NCI-H2196 (cell line): ENCODE measurements at regions not wholly inside any gene's neighbourhood (a gene's known extent, or its start where the extent isn't known, plus 50 kb on each side); places are given as distances from the start of the nearest gene placed in this dataset.
"Not testable (repeated sequence)": the region's sequence is repeated elsewhere in the genome, so short reads cannot be mapped to it uniquely, and the experiment has no call there.

Source experiments
- DNase-seq: peaks from one replicate; lab custom pipeline; 2025; ENCODE audit not compliant: unreplicated experiment; lab: John Stamatoyannopoulos, UW

DNA sequence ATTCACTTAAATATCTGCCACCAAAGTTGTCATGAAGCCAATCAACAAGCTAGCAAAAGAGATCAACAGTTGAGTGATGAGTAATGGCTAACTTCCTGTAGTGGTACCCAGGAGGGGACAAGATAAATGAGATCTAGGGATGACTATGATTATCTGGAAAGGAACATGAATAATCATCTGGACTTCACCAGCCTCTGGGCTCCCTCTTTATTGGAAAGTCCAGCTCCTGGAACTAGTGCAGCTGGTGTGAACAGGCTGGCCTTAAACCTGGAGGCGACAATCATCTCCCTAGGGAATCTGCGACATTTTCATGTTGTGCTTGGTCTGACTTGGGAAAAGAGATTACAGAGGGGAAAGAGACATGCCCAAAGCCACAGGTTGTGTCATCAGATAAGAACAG lies 518.6 kb downstream of the GRIN2A start:
- DNase-seq: no peak

DNA sequence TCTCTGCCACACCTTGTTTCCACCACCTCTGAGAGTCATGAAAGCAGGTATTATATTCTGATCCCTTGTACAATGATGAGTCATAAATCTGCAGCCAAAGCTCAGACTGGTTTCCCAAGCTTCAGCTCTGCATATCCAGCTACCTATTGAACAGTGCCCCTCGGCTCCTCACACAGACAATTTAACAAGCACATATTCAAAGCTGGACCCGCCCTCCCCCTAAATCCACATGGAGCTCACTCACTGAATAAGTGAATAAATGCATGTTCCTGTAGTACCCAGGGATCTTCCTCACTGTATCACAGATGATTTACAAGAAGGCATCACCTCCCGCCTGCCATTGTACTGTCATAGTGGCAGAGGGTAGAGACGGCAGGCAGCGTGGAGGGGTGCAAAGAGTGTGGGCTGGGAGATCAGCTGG lies 516.4 kb downstream of the GRIN2A start:
- DNase-seq: no peak

DNA sequence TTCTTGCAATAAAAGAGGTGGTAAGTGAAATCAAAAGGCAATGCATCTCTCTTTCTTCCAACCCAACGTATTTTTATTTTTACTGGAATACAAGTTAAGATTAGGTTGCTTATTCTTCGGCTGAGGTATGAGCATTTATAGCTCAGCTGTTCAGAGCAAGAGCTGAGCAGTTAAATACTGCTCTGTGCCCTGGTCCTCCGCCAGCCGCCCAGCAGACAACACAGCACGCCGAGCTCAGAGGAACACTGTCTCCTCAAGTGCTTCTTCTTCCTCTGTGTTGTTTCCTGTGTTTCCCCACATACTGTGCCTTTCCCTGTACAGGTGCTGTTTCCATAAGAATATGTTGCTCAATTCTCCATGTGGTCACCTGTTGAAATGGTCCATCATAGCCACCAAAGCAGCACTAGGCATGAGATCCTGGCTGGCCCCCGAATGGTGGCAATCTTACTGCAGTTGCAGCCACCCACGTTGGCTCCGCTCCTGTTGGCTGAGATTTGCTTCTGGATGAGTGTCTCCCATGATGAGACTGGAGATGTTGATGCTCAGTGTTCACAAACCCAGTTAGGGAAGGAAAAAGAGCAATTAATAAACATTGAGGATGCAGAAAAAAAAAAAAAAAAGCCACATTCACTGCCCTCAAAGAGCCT lies 515.3 kb downstream of the GRIN2A start:
- DNase-seq: no peak

DNA sequence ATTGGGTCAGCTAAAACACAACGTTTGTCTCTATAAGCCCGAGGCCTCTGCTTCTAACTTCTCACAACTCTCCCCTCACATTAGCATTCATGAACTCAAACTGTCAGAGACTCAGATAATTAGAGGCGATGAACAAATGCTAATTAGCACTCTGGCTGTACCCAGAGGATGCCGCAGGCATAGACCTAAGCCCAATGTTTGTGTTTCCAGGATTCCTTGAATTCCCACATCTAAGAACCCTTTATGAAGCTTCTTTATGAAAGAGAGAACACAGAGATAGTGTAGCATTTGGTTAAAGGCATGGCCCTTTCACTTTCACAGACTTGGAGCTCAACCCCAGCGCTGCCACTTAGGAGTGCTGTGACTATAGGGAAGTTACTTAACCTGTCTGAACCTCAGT lies 512.2 kb downstream of the GRIN2A start:
- no peak for DNase-seq

DNA sequence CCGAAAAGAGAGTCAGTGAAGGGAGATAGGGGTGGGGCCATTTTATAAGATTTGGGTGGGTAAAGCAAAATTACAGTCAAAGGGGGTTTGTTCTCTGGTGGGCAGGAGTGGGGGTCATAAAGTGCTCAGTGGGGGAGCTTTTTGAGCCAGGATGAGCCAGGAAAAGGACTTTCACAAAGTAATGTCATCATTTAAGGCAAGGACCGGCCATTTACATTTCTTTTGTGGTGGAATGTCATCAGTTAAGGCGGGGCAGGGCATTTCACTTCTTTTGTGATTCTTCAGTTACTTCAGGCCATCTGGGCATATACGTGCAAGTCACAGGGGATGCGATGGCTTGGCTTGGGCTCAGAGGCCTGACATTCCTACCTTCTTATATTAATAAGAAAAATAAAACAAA lies 511.6 kb downstream of the GRIN2A start:
- not testable (repeated sequence) for DNase-seq

DNA sequence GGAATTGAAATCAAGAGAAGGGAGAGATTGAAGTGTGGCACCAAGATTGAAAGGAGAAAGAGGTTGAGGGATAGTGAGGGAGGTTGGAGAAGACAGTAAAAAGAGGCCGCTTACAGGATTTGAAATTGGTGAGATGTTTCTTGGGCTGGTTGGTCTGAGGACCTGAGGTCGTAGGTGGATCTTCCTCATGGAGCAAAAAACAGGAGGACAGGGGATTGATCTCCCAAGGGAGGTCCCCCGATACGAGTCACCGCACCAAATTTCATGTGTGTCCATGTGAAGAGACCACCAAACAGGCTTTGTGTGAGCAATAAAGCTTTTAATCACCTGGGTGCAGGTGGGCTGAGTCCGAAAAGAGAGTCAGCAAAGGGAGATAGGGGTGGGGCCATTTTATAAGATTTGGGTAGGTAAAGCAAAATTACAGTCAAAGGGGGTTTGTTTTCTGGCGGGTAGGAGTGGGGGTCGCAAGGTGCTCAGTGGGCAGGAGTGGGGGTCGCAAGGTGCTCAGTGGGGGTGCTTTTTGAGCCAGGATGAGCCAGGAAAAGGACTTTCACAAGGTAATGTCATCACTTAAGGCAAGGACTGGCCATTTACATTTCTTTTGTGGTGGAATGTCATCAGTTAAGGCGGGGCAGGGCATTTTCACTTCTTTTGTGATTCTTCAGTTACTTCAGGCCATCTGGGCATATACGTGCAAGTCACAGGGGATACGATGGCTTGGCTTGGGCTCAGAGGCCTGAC lies 505.5 kb downstream of the GRIN2A start:
- not testable (repeated sequence) for DNase-seq

DNA sequence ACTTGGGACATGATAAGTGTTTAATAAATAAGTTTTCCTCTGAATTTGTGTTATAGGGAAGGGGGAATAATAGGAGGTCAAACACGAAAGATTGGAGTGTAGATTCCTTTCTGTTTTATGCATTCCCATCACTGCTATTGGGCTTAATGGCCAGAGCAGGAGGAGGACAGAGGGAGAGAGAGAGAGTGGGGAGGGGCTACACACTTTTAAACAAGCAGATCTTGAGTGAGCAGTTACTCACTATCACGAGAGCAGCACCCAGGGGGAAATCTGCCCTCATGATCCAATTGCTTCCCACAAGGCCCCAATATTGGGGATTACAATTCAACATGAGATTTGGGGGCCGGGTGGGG lies 505.0 kb downstream of the GRIN2A start:
- no peak for DNase-seq

DNA sequence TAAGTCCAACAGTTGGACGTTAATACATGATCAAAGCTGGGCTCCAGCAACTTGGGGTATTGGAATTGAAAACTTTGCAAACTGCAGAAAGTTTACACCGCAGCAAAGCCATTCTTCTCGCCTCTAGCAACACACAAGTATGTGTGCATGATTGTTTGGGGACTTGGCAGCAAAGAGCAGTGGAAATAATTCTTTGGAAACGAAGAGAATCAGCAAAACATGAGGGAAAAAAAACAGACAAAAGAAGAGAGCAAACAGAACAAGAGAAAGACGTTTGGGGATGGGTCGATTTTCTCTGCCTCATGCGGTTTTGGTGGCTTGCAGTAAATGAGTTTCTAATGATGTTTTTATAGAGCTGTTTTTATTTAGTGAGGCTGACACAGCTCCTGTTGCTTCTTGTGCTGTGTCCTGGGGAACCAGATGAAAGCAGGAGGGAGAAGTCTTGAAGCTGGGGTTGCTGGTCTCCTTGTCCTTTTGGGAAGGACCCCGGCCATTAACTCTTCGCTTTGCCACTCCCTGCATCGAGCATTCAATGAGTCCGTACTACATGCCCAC lies 502.9 kb downstream of the GRIN2A start:
- no peak for DNase-seq

DNA sequence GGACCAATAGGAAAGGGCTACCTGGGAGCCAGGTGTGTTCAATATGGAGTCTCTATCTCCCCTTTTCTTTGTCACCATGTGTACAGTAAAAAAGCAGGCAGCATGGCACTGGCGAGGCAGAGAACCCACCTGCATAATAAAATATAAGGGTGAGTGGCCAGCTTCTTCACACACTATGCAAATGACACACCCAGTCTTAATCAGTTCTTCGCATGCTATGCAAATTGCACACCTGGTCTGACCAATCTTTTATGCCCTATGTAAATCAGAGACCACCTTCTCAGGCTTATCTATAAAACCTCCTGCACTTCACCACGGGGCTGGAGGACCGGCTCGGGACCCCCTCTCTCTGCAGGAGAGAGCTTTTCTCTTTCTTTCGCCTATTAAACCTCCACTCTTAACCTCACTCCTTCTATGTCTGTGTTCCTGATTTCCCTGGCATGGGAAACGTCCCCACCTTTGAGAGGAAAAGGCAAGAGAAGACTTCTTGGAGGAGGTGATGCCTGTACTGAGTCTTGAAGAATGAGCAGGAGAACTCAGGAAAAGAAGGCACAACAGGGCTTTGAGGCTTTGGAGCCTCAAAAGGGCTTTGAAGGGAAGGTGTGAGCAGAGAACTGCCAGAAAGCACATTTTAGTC lies 502.1 kb downstream of the GRIN2A start:
- no peak for DNase-seq

DNA sequence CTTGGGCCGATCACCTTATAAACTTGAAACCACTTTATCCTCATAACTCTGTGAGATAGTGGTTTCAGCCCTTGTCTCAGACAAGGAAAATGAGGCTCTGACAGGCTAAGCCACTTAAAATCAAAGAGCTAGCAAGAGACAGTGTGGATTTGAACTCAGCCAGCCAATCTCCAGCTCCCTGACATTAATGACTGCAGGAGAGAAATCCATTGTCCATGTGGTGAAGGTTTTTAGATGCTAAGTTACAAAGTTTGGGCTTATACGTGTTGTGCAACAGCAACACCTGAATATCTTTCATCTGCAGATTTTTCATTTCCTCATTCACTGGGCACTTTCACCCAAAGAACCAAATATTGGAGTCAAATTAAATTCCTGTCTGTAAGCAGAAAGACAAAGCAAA lies 501.3 kb downstream of the GRIN2A start:
- no peak for DNase-seq

DNA sequence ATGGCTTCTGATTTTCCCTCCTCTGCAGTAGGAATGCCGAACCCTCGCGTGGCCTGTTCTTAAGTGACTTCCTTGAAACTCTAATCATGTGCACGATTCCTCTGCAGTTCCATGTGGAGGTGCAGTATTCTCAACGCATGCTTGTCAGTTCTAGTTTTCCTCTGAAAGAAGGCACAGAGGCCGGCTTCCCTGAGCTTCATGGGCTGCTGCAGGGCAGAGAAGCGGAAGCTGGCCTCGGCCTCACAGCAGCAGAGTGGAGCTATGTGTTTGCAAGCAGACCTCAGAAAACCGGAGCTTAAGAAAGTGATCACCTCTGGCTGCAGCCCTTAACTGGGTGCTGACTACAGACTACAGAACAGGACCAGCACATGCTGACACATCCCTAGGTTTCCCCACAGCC lies 500.7 kb downstream of the GRIN2A start:
- DNase-seq: no peak

DNA sequence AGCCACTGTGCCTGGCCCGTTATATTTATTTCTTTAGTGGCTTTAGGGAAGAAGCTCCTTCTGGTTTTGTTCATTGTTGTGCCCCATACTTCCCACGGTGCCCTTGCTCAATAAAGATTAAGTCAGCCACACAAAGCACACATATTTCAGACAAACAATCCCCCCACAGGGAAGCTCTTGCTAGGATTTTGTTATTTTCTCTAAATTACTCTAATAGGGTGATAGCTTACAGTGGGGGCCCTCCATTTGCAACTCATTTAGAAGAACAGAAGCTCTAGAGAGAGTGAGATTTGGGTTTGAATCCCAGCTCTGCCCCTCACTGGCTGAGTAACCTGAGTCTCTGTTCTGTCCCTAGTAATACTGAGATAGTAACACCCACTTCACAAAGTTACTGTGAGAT lies 499.9 kb downstream of the GRIN2A start:
- no peak for DNase-seq

DNA sequence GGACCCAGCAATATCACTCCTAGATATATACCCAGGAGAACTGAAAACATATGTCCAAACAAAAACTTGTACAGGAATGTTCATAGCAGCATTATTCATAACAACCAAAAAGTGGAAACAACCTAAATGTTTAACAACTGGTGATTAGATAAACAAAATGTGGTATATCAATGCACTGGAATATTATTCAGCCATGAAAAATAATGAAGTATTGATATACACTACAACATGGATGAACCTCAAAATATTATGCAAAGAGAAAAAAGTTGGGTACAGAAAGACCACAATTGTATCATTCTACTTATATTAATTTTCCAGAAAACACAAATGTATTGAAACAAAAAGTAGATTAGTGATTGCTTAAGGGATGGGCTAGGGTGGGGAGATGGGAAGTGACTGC lies 498.6 kb downstream of the GRIN2A start:
- DNase-seq: no peak

DNA sequence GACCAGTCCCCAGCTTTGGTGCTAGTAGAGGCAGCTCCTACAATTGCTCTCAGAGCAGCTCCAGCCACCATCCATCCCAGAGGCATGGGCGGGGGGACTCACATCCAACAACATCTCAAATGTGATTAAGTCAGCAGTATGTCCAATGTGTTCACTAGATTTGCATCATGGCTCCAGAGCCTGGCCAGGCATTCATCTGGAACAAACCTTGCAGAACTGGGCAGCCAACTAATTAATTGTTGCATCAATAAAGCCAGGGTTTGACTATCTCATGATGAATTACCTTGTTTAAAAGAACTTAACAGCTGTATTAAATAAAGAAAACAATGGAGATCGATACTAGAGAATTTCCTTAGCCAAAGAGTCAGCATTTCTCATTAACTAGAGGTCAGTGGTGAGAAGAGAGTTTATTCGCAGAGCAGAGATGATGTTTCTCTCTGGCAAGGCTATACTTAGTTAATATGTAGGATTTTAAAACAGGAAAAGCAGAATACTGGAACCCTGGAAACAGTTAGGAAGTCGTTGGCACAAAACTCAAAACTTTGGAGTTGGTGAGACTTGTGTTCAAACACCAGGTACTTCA lies 494.4 kb downstream of the GRIN2A start:
- DNase-seq: no peak

DNA sequence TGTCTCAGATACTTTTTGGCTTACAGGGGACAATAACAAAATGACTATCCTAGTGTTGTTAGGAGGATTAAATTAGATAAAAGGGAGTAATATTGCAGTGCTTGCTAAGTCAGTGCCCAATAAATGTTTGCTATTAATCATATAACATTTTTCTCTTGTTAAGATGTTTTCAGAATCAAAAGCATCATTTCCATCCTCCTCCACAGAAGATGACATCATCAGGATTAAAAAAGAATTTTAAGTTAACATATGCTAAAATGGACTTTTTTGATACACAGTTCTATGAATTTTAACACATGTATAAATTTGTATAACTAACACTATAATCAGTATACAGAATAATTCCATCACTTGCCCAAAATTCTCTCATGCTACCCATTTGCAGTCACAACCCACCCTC lies 492.6 kb downstream of the GRIN2A start:
- DNase-seq: no peak

DNA sequence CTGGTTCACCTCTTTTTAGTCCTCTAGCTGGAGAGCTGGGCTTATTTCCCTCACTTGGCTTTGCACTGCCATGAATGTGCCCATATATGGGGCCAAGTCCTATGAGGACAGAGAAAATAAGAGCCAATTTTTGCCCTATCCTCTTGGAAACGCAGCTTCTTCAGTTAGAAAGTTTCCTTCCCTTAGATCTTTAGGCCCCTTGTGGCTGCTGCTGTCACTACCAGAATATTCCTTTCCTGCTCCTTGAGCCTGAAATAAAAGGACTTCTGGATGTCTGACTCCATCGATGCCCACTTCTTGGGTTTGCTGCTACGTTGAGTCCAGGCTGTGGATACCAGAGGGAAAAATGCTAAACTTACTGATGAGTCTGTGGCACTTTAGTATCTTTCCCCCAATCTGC lies 487.1 kb downstream of the GRIN2A start:
- no peak for DNase-seq
